ENCODE measurements at regions not wholly inside any gene's neighbourhood (a gene's known extent, or its start where the extent isn't known, plus 50 kb on each side); places are given as distances from the start of the nearest gene placed in this dataset.

GRCh38 chr14:97854918-97855317 is 1057.7 kb downstream of the VRK1 start:
- no peaks in the 10 kb centered on the region for H3K36me3 Mint-ChIP-seq (ENCODE audit: unreplicated experiment)
- no peak overlapping the region for H3K4me3 Mint-ChIP-seq (ENCODE audit: unreplicated experiment)
- peaks cover 4% of the 10 kb centered on the region for H3K9me3 Mint-ChIP-seq (ENCODE audit: unreplicated experiment)
- TF ChIP-seq CTCF (IDR thresholded peaks at IDR 0.05; ENCODE audit: partially characterized antibody, unreplicated experiment): no peak
- no peak overlapping the region for H3K27ac Mint-ChIP-seq (ENCODE audit: unreplicated experiment)
- peaks cover 2% of the 10 kb centered on the region for H3K27me3 Mint-ChIP-seq (ENCODE audit: unreplicated experiment)
- no peak for DNase-seq
- H3K4me1 Mint-ChIP-seq (ENCODE audit: low read depth, unreplicated experiment): peaks cover 22% of the 10 kb centered on the region

- H3K4me3 Mint-ChIP-seq (ENCODE audit: unreplicated experiment): no peak overlapping the region
- DNase-seq: no peak
- H3K9me3 Mint-ChIP-seq (ENCODE audit: unreplicated experiment): peaks cover 2% of the 10 kb centered on the region
- peaks cover 2% of the 10 kb centered on the region for H3K27me3 Mint-ChIP-seq (ENCODE audit: unreplicated experiment)
- no peak for TF ChIP-seq CTCF (IDR thresholded peaks at IDR 0.05; ENCODE audit: partially characterized antibody, unreplicated experiment)
- H3K4me1 Mint-ChIP-seq (ENCODE audit: low read depth, unreplicated experiment): peaks cover 5% of the 10 kb centered on the region
- no peak overlapping the region for H3K27ac Mint-ChIP-seq (ENCODE audit: unreplicated experiment)
- no peaks in the 10 kb centered on the region for H3K36me3 Mint-ChIP-seq (ENCODE audit: unreplicated experiment)
Observed at GRCh38 chr14:97866195-97866594, 1069.0 kb downstream of the VRK1 start.

- Mint-ChIP-seq H3K27me3 (ENCODE audit: unreplicated experiment) (peaks cover 2% of the 10 kb centered on the region), H3K9me3 (ENCODE audit: unreplicated experiment) (peaks cover 4% of the 10 kb centered on the region), H3K4me1 (ENCODE audit: low read depth, unreplicated experiment) (peaks cover 5% of the 10 kb centered on the region), H3K4me3 (ENCODE audit: unreplicated experiment) (no peak overlapping the region), H3K27ac (ENCODE audit: unreplicated experiment) (no peak overlapping the region), H3K36me3 (ENCODE audit: unreplicated experiment) (no peaks in the 10 kb centered on the region)
- no peak for DNase-seq
- no peak for TF ChIP-seq CTCF (IDR thresholded peaks at IDR 0.05; ENCODE audit: partially characterized antibody, unreplicated experiment)
Observed at GRCh38 chr14:97866664-97867063, 1069.5 kb downstream of the VRK1 start.

- peaks cover 2% of the 10 kb centered on the region for H3K9me3 Mint-ChIP-seq (ENCODE audit: unreplicated experiment)
- no peaks in the 10 kb centered on the region for H3K4me1 Mint-ChIP-seq (ENCODE audit: low read depth, unreplicated experiment)
- no peak for TF ChIP-seq CTCF (IDR thresholded peaks at IDR 0.05; ENCODE audit: partially characterized antibody, unreplicated experiment)
- H3K4me3 Mint-ChIP-seq (ENCODE audit: unreplicated experiment): no peak overlapping the region
- no peaks in the 10 kb centered on the region for H3K36me3 Mint-ChIP-seq (ENCODE audit: unreplicated experiment)
- DNase-seq: no peak
- no peaks in the 10 kb centered on the region for H3K27me3 Mint-ChIP-seq (ENCODE audit: unreplicated experiment)
- H3K27ac Mint-ChIP-seq (ENCODE audit: unreplicated experiment): no peak overlapping the region
Observed at GRCh38 chr14:97873291-97873690, 1076.1 kb downstream of the VRK1 start.

- no peaks in the 10 kb centered on the region for H3K36me3 Mint-ChIP-seq (ENCODE audit: unreplicated experiment)
- TF ChIP-seq CTCF (IDR thresholded peaks at IDR 0.05; ENCODE audit: partially characterized antibody, unreplicated experiment): no peak
- H3K27me3 Mint-ChIP-seq (ENCODE audit: unreplicated experiment): peaks cover 3% of the 10 kb centered on the region
- H3K27ac Mint-ChIP-seq (ENCODE audit: unreplicated experiment): no peak overlapping the region
- peaks cover 2% of the 10 kb centered on the region for H3K9me3 Mint-ChIP-seq (ENCODE audit: unreplicated experiment)
- no peaks in the 10 kb centered on the region for H3K4me1 Mint-ChIP-seq (ENCODE audit: low read depth, unreplicated experiment)
- no peak overlapping the region for H3K4me3 Mint-ChIP-seq (ENCODE audit: unreplicated experiment)
- no peak for DNase-seq
Observed at GRCh38 chr14:97874394-97874793, 1077.2 kb downstream of the VRK1 start.
